GM12875 (cell line): ENCODE measurements at regions not wholly inside any gene's neighbourhood (a gene's known extent, or its start where the extent isn't known, plus 50 kb on each side); places are given as distances from the start of the nearest gene placed in this dataset.

ENCODE experiments used
- H3K4me3 ChIP-seq: one replicate; pipeline ENCODE4 v1.5.1; 2011; ENCODE audit warnings: low read depth, low read length, control low read depth
- CTCF ChIP-seq: IDR thresholded peaks from 2 replicates; pipeline ENCODE4 v1.5.1; 2011; ENCODE audit warnings: low read depth, mild to moderate bottlenecking, control low read depth, inconsistent platforms, low read length, moderate library complexity, borderline replicate concordance; ENCODE audit not compliant: insufficient read depth

DNA sequence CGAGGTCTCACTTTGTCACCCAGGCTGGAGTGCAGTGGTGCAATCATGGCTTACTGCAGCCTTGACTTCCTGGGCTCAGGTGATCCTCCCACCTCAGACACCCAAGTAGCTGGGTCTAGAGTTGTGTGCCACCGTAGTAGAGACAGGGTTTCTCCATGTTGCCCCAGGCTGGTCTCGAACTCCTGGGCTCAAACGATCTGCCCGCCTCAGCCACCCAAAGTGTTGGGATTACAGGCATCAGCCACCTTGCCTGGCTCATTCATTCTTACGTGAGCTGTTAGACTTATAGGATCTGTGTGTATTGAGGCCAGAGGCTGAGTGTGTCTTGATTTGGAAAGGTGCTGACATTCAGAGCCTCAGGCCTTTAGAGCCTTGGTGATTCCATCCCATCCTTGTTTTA lies 128.1 kb downstream of the SLC25A47 start:
- no peak for TF ChIP-seq CTCF
- H3K4me3 ChIP-seq, result no peak overlapping the region

- no peak for TF ChIP-seq CTCF
- H3K4me3 ChIP-seq, result no peak overlapping the region
Observed at GRCh38 chr14:100453930-100454329, 130.8 kb downstream of the SLC25A47 start.

GRCh38 chr14:100454437-100454836 lies 131.3 kb downstream of the SLC25A47 start:
- TF ChIP-seq CTCF, result no peak
- H3K4me3 ChIP-seq, result no peak overlapping the region

GRCh38 chr14:100463937-100464336 lies 123.3 kb downstream of the BEGAIN start:
- no peak overlapping the region for H3K4me3 ChIP-seq
- no peak for TF ChIP-seq CTCF

GRCh38 chr14:100466111-100466856 lies 120.9 kb downstream of the BEGAIN start:
- TF ChIP-seq CTCF, result no peak
- no peak overlapping the region for H3K4me3 ChIP-seq

GRCh38 chr14:100467046-100467750 lies 120.0 kb downstream of the BEGAIN start:
- no peak for TF ChIP-seq CTCF

GRCh38 chr14:100467939-100468338 lies 119.3 kb downstream of the BEGAIN start:
- TF ChIP-seq CTCF, result no peak
- H3K4me3 ChIP-seq, result no peak overlapping the region

More at GRCh38 chr14:100467046-100467750, 120.0 kb downstream of the BEGAIN start:
- H3K4me3 ChIP-seq, result no peak overlapping the region
